HG03432 (cell line): ENCODE measurements at regions not wholly inside any gene's neighbourhood (a gene's known extent, or its start where the extent isn't known, plus 50 kb on each side); places are given as distances from the start of the nearest gene placed in this dataset.
"Not testable (repeated sequence)": the region's sequence is repeated elsewhere in the genome, so short reads cannot be mapped to it uniquely, and the experiment has no call there.

ENCODE experiments used
- ATAC-seq: cut with Tn5 transposase; IDR thresholded peaks from one replicate; pipeline ENCODE4 v1.9.1; 2021; ENCODE audit warnings: mild to moderate bottlenecking, moderate library complexity; ENCODE audit not compliant: unreplicated experiment

GRCh38 chr1:82807563-82807962, 1006.8 kb downstream of the ADGRL2 start:
- no peak for ATAC-seq

GRCh38 chr1:82806133-82806532, 1005.4 kb downstream of the ADGRL2 start:
- no peak for ATAC-seq

GRCh38 chr1:82801176-82801575, 1000.4 kb downstream of the ADGRL2 start:
- no peak for ATAC-seq

- no peak for ATAC-seq
Observed at GRCh38 chr1:82800721-82801120, 1000.0 kb downstream of the ADGRL2 start.

- ATAC-seq, result no peak
Observed at GRCh38 chr1:82799261-82799660, 998.5 kb downstream of the ADGRL2 start.

- ATAC-seq, result peak; percentile 89
Observed at GRCh38 chr1:82795508-82796149, 994.9 kb downstream of the ADGRL2 start.

- no peak for ATAC-seq
Observed at GRCh38 chr1:82792151-82792550, 991.4 kb downstream of the ADGRL2 start.

- ATAC-seq, result no peak
Observed at GRCh38 chr1:82790556-82790955, 989.8 kb downstream of the ADGRL2 start.

GRCh38 chr1:82788660-82789059, 987.9 kb downstream of the ADGRL2 start:
- no peak for ATAC-seq

- no peak for ATAC-seq
Observed at GRCh38 chr1:82788038-82788437, 987.3 kb downstream of the ADGRL2 start.

GRCh38 chr1:82786883-82787282, 986.1 kb downstream of the ADGRL2 start:
- ATAC-seq, result no peak

GRCh38 chr1:82785268-82785790, 984.6 kb downstream of the ADGRL2 start:
- ATAC-seq, result no peak

- ATAC-seq, result no peak
Observed at GRCh38 chr1:82783044-82783443, 982.3 kb downstream of the ADGRL2 start.

- no peak for ATAC-seq
Observed at GRCh38 chr1:82782599-82782998, 981.9 kb downstream of the ADGRL2 start.

- ATAC-seq, result no peak
Observed at GRCh38 chr1:82778612-82779011, 977.9 kb downstream of the ADGRL2 start.

GRCh38 chr1:82777240-82777639, 976.5 kb downstream of the ADGRL2 start:
- ATAC-seq, result no peak

GRCh38 chr1:82776730-82777129, 976.0 kb downstream of the ADGRL2 start:
- not testable (repeated sequence) for ATAC-seq

- ATAC-seq, result no peak
Observed at GRCh38 chr1:82775406-82776000, 974.8 kb downstream of the ADGRL2 start.

- ATAC-seq, result peak; percentile 86
Observed at GRCh38 chr1:82762829-82763532, 962.2 kb downstream of the ADGRL2 start.

GRCh38 chr1:82759035-82759434, 958.3 kb downstream of the ADGRL2 start:
- ATAC-seq, result no peak

- no peak for ATAC-seq
Observed at GRCh38 chr1:82755671-82756070, 954.9 kb downstream of the ADGRL2 start.

- no peak for ATAC-seq
Observed at GRCh38 chr1:82755191-82755590, 954.5 kb downstream of the ADGRL2 start.
